SK-N-SH (cell line): ENCODE measurements at regions not wholly inside any gene's neighbourhood (a gene's known extent, or its start where the extent isn't known, plus 50 kb on each side); places are given as distances from the start of the nearest gene placed in this dataset.

ENCODE experiments used
- CTCF ChIA-PET: fragments of 300-600, 350-600 bp; formaldehyde crosslinking; extraction: SDS; loops from one replicate; lab custom pipeline; 2021; lab: Yijun Ruan, JAX
- POLR2A ChIA-PET: fragments of 350-600 bp; sonication (Branson Sonifier 250); formaldehyde crosslinking; extraction: SDS; loops from one replicate; lab custom pipeline; 2020; ENCODE audit warnings: antibody characterized with exemption, inconsistent platforms; lab: Yijun Ruan, JAX
- DNase-seq: peaks from one replicate; pipeline ENCODE4 v3.0.0; 2012
- H2AFZ ChIP-seq: fragments of 200-600 bp; sonication (generic); 2 replicates; pipeline ENCODE4 v1.8.1; 2016; ENCODE audit warnings: antibody characterized with exemption, mild to moderate bottlenecking, low read depth
- H3F3A ChIP-seq: fragments of 200-600 bp; sonication (generic); replicated peaks from 2 replicates; pipeline ENCODE3; 2016; ENCODE audit warnings: antibody characterized with exemption, mild to moderate bottlenecking; ENCODE audit not compliant: insufficient read depth
- H3K27ac ChIP-seq, 2 experiments: fragments of 200-500 bp in 1 of 2; fragments of 200-600 bp in 1 of 2; sonication (Bioruptor generic) in 1 of 2; sonication (generic), shearing (Covaris generic) in 1 of 2; 2 replicates each; pipeline versions ENCODE4 v1.5.1 to v1.6.1; 2014 to 2016; ENCODE audit warnings: low read depth in 2 of 2, inconsistent platforms in 1 of 2, low read length in 1 of 2, mild to moderate bottlenecking in 1 of 2, mixed read lengths in 1 of 2
- H3K27me3 ChIP-seq: fragments of 200-600 bp; sonication (generic), shearing (Covaris generic); 2 replicates; pipeline ENCODE4 v1.6.1; 2016; ENCODE audit warnings: mixed run types; ENCODE audit not compliant: insufficient read depth
- H3K36me3 ChIP-seq, 2 experiments: fragments of 200-500 bp in 1 of 2; fragments of 200-600 bp in 1 of 2; sonication (Bioruptor generic) in 1 of 2; sonication (generic) in 1 of 2; replicated peaks in 1 of 2; 2 replicates each; pipeline versions ENCODE3 to v1.5.1; 2014 to 2016; ENCODE audit warnings: low read length in 1 of 2, mild to moderate bottlenecking in 1 of 2; ENCODE audit not compliant: insufficient read depth in 2 of 2, control insufficient read depth in 1 of 2
- H3K4me1 ChIP-seq, 2 experiments: fragments of 200-500 bp in 1 of 2; fragments of 200-600 bp in 1 of 2; sonication (Bioruptor generic) in 1 of 2; sonication (generic), shearing (Covaris generic) in 1 of 2; 2 replicates each; pipeline versions ENCODE4 v1.5.1 to v1.6.1; 2014 to 2016; ENCODE audit warnings: low read depth in 1 of 2, low read length in 1 of 2, mixed run types in 1 of 2; ENCODE audit not compliant: insufficient read depth in 2 of 2, control insufficient read depth in 1 of 2
- H3K4me2 ChIP-seq: fragments of 200-600 bp; sonication (generic), shearing (Covaris generic); 2 replicates; pipeline ENCODE4 v1.6.1; 2017; ENCODE audit warnings: mixed run types
- H3K4me3 ChIP-seq, 2 experiments: fragments of 200-500 bp in 1 of 2; fragments of 200-600 bp in 1 of 2; sonication (Bioruptor generic) in 1 of 2; sonication (generic), shearing (Covaris generic) in 1 of 2; 2 replicates each; pipeline versions ENCODE4 v1.5.1 to v1.8.1; 2014 to 2016; ENCODE audit warnings: low read depth in 2 of 2, inconsistent platforms in 1 of 2, low read length in 1 of 2, mild to moderate bottlenecking in 1 of 2, mixed read lengths in 1 of 2, moderate library complexity in 1 of 2
- H3K79me2 ChIP-seq: fragments of 200-600 bp; sonication (generic); 2 replicates; pipeline ENCODE4 v1.8.1; 2017; ENCODE audit warnings: mild to moderate bottlenecking; ENCODE audit not compliant: insufficient read depth
- H3K9ac ChIP-seq: fragments of 200-600 bp; sonication (generic); 2 replicates; pipeline ENCODE4 v1.6.1; 2017; ENCODE audit warnings: mixed run types
- H3K9me2 ChIP-seq: fragments of 200-600 bp; sonication (generic); 2 replicates; pipeline ENCODE4 v1.6.1; 2017; ENCODE audit warnings: mixed run types
- H3K9me3 ChIP-seq: fragments of 200-600 bp; sonication (generic); 2 replicates; pipeline ENCODE4 v1.6.1; 2017; ENCODE audit warnings: mixed run types, mild to moderate bottlenecking, moderate library complexity
- H4K20me1 ChIP-seq: fragments of 200-600 bp; sonication (generic); 2 replicates; pipeline ENCODE4 v1.6.1; 2017; ENCODE audit warnings: mild to moderate bottlenecking, mixed run types; ENCODE audit not compliant: insufficient read depth
- CHD2 ChIP-seq: fragments of 150-350 bp; IDR thresholded peaks from 2 replicates; pipeline ENCODE4 v1.6.1; 2018; ENCODE audit warnings: low read length; ENCODE audit not compliant: partially characterized antibody
- ELF1 ChIP-seq: IDR thresholded peaks from 2 replicates; pipeline ENCODE4 v1.4.0; 2012
- EP300 ChIP-seq, 2 experiments: IDR thresholded peaks; 2 replicates each; pipeline versions ENCODE4 v1.4.0 to v1.6.1; 2012; ENCODE audit warnings: borderline replicate concordance in 1 of 2, low read depth in 1 of 2, low read length in 1 of 2
- FOXJ3 ChIP-seq: sonication (generic); formaldehyde crosslinking; IDR thresholded peaks from 2 replicates; pipeline ENCODE4 v1.5.1; 2020; ENCODE audit warnings: mild to moderate bottlenecking, missing genetic modification reagents
- FOXM1 ChIP-seq: IDR thresholded peaks from 2 replicates; pipeline ENCODE4 v1.4.0; 2012; ENCODE audit warnings: low read depth, mild to moderate bottlenecking
- JUND ChIP-seq: IDR thresholded peaks from 2 replicates; pipeline ENCODE4 v1.4.0; 2012
- MEF2A ChIP-seq: IDR thresholded peaks from 2 replicates; pipeline ENCODE4 v1.4.0; 2012; ENCODE audit warnings: low read depth, borderline replicate concordance
- MXI1 ChIP-seq: IDR thresholded peaks from 2 replicates; pipeline ENCODE4 v1.6.1; 2012; ENCODE audit warnings: mild to moderate bottlenecking, low read depth, low read length, improper control_type of control experiment
- NFIC ChIP-seq: IDR thresholded peaks from 2 replicates; pipeline ENCODE4 v1.4.0; 2012; ENCODE audit warnings: borderline replicate concordance
- NRF1 ChIP-seq: IDR thresholded peaks from 2 replicates; pipeline ENCODE4 v1.6.1; 2012; ENCODE audit warnings: low read depth, mild to moderate bottlenecking, low read length
- PBX3 ChIP-seq: IDR thresholded peaks from 2 replicates; pipeline ENCODE4; 2012
- RCOR1 ChIP-seq: fragments of 150-350 bp; IDR thresholded peaks from 2 replicates; pipeline ENCODE4 v1.6.1; 2017; ENCODE audit warnings: antibody characterized with exemption, low read length
- SMC3 ChIP-seq: IDR thresholded peaks from 2 replicates; pipeline ENCODE4 v1.6.1; 2012; ENCODE audit warnings: low read depth, low read length, improper control_type of control experiment
- TAF1 ChIP-seq: IDR thresholded peaks from 2 replicates; pipeline ENCODE4 v1.6.1; 2012; ENCODE audit warnings: low read depth, mild to moderate bottlenecking, low read length, moderate library complexity, borderline replicate concordance
- YY1 ChIP-seq: IDR thresholded peaks from 2 replicates; pipeline ENCODE4 v1.4.0; 2012; ENCODE audit warnings: low read depth, mild to moderate bottlenecking
- ZBTB33 ChIP-seq: IDR thresholded peaks from 2 replicates; pipeline ENCODE4 v1.4.0; 2012; ENCODE audit warnings: low read depth, borderline replicate concordance
- WGBS: methylation state at CpG from one replicate; pipeline ENCODE4 v1.1.6; 2017; ENCODE audit warnings: low lambda C conversion rate; 5-methylcytosine and 5-hydroxymethylcytosine counted together
- TF ChIP-seq, protein P1 (sequence below): IDR thresholded peaks from 2 replicates; pipeline ENCODE4 v1.6.1; 2012; ENCODE audit warnings: mild to moderate bottlenecking, low read depth, low read length, moderate library complexity
- TF ChIP-seq, protein P2 (sequence below): fragments of 150-350 bp; IDR thresholded peaks from 2 replicates; pipeline ENCODE4 v1.6.1; 2016; ENCODE audit warnings: mild to moderate bottlenecking, low read depth, low read length

- H3K4me3 ChIP-seq = no peak overlapping the region
- H3K36me3 ChIP-seq = no peaks in the 10 kb centered on the region
- H3K27ac ChIP-seq = no peak overlapping the region
- no peaks in the 10 kb centered on the region for H3K79me2 ChIP-seq
- H3K4me2 ChIP-seq = no peak overlapping the region
- no peaks in the 10 kb centered on the region for H4K20me1 ChIP-seq
- no peak for TF ChIP-seq NRF1
- no peak for TF ChIP-seq YY1
- no peak for TF ChIP-seq FOXM1
- TF ChIP-seq ZBTB33 = no peak
- no peak for TF ChIP-seq SMC3
- no peak for TF ChIP-seq CHD2
- TF ChIP-seq TAF1 = no peak
- TF ChIP-seq, protein P1, sequence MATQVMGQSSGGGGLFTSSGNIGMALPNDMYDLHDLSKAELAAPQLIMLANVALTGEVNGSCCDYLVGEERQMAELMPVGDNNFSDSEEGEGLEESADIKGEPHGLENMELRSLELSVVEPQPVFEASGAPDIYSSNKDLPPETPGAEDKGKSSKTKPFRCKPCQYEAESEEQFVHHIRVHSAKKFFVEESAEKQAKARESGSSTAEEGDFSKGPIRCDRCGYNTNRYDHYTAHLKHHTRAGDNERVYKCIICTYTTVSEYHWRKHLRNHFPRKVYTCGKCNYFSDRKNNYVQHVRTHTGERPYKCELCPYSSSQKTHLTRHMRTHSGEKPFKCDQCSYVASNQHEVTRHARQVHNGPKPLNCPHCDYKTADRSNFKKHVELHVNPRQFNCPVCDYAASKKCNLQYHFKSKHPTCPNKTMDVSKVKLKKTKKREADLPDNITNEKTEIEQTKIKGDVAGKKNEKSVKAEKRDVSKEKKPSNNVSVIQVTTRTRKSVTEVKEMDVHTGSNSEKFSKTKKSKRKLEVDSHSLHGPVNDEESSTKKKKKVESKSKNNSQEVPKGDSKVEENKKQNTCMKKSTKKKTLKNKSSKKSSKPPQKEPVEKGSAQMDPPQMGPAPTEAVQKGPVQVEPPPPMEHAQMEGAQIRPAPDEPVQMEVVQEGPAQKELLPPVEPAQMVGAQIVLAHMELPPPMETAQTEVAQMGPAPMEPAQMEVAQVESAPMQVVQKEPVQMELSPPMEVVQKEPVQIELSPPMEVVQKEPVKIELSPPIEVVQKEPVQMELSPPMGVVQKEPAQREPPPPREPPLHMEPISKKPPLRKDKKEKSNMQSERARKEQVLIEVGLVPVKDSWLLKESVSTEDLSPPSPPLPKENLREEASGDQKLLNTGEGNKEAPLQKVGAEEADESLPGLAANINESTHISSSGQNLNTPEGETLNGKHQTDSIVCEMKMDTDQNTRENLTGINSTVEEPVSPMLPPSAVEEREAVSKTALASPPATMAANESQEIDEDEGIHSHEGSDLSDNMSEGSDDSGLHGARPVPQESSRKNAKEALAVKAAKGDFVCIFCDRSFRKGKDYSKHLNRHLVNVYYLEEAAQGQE = no peak
- TF ChIP-seq FOXJ3 = no peak
- TF ChIP-seq MEF2A = no peak
- TF ChIP-seq, protein P2, sequence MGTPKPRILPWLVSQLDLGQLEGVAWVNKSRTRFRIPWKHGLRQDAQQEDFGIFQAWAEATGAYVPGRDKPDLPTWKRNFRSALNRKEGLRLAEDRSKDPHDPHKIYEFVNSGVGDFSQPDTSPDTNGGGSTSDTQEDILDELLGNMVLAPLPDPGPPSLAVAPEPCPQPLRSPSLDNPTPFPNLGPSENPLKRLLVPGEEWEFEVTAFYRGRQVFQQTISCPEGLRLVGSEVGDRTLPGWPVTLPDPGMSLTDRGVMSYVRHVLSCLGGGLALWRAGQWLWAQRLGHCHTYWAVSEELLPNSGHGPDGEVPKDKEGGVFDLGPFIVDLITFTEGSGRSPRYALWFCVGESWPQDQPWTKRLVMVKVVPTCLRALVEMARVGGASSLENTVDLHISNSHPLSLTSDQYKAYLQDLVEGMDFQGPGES = no peak
- no peak for TF ChIP-seq RCOR1
- no peak for TF ChIP-seq NFIC
- no peak for TF ChIP-seq EP300 (IDR thresholded peaks at IDR 0.05; ENCODE audit: borderline replicate concordance in 1 of 2, low read depth in 1 of 2, low read length in 1 of 2)
- TF ChIP-seq MXI1 = no peak
- TF ChIP-seq JUND = no peak
- TF ChIP-seq ELF1 = no peak
- no peak for TF ChIP-seq PBX3
- ChIA-PET POLR2A (no interaction called here), CTCF (no interaction called here)
- no peaks in the 10 kb centered on the region for H3K9me3 ChIP-seq
- H2AFZ ChIP-seq = no peak overlapping the region
- H3K27me3 ChIP-seq = no peaks in the 10 kb centered on the region
- DNase-seq = no peak
- H3K4me1 ChIP-seq = no peaks in the 10 kb centered on the region
- no peaks in the 10 kb centered on the region for H3F3A ChIP-seq
- WGBS = 13% methylated on average over 1 of the region's 1 CpG
- H3K9ac ChIP-seq = no peak overlapping the region
- H3K9me2 ChIP-seq = no peaks in the 10 kb centered on the region
These were observed 315.4 kb upstream of the SASH1 start for GRCh38 chr6:148027201-148027600.
